Astrocyte (in vitro differentiated cells and primary cell): ENCODE measurements at regions not wholly inside any gene's neighbourhood (a gene's known extent, or its start where the extent isn't known, plus 50 kb on each side); places are given as distances from the start of the nearest gene placed in this dataset.

Experiments used
- EZH2 ChIP-seq: IDR thresholded peaks from 2 replicates; pipeline ENCODE4 v1.6.1; 2012; ENCODE audit warnings: mild to moderate bottlenecking, low read length, inconsistent platforms; ENCODE audit not compliant: insufficient read depth
- TF ChIP-seq, protein P1 (sequence below): IDR thresholded peaks from 2 replicates; pipeline ENCODE4 v1.5.1; 2011; ENCODE audit warnings: low read depth, mild to moderate bottlenecking, inconsistent platforms, low read length, moderate library complexity; ENCODE audit not compliant: insufficient read depth

DNA sequence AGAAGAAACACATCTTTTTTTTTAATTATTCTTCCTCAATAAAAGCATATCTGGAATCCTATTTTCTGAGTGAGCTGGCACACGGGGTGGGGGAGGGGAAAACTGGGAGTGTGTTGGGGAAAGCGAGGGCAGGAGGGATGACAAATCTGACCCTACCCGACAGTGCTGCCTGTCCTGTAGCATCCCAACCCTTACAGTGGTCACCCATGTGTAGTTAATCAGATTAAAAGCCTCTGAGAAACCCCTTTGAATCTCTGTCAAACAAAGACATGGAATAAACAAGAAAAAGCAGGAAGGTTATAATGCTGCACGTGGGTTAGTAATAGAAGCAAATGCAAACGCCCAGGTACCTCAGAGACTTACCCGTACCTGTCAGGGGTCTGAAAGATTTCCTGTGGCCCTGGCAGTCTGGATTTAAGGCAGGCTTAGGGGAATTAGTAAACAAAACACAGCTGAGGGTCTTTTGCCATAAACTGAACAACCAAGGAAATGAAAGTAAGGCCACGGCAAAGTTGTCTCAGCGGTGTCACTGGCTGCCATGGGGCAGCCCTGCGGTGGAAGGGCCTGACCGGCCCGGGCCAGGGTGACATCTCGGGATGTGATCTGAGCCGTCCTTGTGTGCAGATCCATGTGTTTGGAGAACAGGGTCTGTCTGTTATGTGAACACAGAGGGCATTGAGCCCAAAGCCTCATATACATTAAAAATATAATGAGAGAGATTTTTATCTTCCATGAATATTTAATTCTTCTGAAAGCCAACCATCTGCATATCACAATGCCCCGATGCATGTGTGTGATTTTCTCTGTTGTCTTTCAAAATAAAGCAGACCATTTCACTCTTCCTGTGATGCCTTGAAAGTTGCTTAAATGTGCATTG lies 308.2 kb downstream of the ZNF608 start:
- TF ChIP-seq, protein P1, sequence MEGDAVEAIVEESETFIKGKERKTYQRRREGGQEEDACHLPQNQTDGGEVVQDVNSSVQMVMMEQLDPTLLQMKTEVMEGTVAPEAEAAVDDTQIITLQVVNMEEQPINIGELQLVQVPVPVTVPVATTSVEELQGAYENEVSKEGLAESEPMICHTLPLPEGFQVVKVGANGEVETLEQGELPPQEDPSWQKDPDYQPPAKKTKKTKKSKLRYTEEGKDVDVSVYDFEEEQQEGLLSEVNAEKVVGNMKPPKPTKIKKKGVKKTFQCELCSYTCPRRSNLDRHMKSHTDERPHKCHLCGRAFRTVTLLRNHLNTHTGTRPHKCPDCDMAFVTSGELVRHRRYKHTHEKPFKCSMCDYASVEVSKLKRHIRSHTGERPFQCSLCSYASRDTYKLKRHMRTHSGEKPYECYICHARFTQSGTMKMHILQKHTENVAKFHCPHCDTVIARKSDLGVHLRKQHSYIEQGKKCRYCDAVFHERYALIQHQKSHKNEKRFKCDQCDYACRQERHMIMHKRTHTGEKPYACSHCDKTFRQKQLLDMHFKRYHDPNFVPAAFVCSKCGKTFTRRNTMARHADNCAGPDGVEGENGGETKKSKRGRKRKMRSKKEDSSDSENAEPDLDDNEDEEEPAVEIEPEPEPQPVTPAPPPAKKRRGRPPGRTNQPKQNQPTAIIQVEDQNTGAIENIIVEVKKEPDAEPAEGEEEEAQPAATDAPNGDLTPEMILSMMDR = no peak
- TF ChIP-seq EZH2 = no peak
